T-helper 1 cell treated with Interleukin-12 subunit alpha and Interleukin-12 subunit beta and Interleukin-4 antibody, amounts not matched to agents 30 μg/mL and 1 μg/mL, for 36 hours (primary cell): ENCODE measurements at regions not wholly inside any gene's neighbourhood (a gene's known extent, or its start where the extent isn't known, plus 50 kb on each side); places are given as distances from the start of the nearest gene placed in this dataset.

Experiments used
- H3K27ac Mint-ChIP-seq: one replicate; pipeline ENCODE4 v1.8.0; 2021; ENCODE audit warnings: mild to moderate bottlenecking, mixed read lengths
- H3K27me3 Mint-ChIP-seq: one replicate; pipeline ENCODE4 v1.8.0; 2021; ENCODE audit warnings: low read depth, mixed read lengths
- H3K36me3 Mint-ChIP-seq: one replicate; pipeline ENCODE4 v1.8.0; 2021; ENCODE audit warnings: low read depth, mixed read lengths
- H3K4me1 Mint-ChIP-seq: one replicate; pipeline ENCODE4 v1.8.0; 2021; ENCODE audit warnings: low read depth, mixed read lengths
- H3K4me3 Mint-ChIP-seq: one replicate; pipeline ENCODE4 v1.8.0; 2021; ENCODE audit warnings: mild to moderate bottlenecking, moderate library complexity, mixed read lengths
- H3K9me3 Mint-ChIP-seq: one replicate; pipeline ENCODE4 v1.8.0; 2021; ENCODE audit warnings: mixed read lengths

DNA sequence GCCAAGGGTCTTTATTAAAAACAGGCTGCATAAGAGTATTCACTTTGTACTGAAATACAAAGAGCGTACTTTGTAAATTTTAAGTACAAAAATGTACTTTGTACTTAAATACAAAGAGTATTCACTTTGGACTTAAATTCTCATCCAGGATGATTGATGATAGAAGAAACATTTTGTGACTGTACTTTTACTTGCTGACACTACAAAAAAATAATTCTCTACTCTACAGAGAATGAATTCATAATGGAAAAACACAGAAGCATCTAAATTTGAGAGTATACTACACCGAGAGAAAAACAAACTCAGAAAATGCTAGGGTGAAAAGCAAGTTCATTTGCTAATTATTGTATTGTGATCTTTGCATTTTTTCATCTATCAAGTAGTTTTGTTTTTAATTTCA, 54.4 kb upstream of the STXBP5 start:
- Mint-ChIP-seq H3K4me3 (no peak overlapping the region), H3K9me3 (no peaks in the 10 kb centered on the region), H3K27ac (no peak overlapping the region), H3K27me3 (no peaks in the 10 kb centered on the region), H3K36me3 (no peaks in the 10 kb centered on the region), H3K4me1 (no peaks in the 10 kb centered on the region)

DNA sequence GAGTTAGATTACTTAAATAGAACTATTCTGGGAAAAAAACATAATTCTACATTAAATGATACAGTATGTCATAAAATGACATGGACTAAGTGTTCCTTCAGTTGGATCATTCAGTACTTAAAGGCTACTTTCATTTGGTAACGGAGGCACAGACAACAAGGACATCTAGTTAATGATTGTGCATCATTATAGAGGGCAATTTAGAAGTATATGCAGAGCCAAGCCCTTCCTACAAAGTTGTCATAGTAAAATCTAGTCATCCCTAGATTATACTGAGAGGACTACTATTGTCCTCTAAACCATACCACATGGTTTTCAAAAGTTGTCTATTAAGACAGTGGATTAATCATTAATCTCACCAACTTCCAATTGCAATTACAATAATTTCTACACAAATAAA, 53.9 kb upstream of the STXBP5 start:
- no peak overlapping the region for H3K4me3 Mint-ChIP-seq
- H3K9me3 Mint-ChIP-seq, result no peaks in the 10 kb centered on the region
- no peaks in the 10 kb centered on the region for H3K36me3 Mint-ChIP-seq
- H3K27me3 Mint-ChIP-seq, result no peaks in the 10 kb centered on the region
- no peaks in the 10 kb centered on the region for H3K4me1 Mint-ChIP-seq
- no peak overlapping the region for H3K27ac Mint-ChIP-seq
